ENCODE measurements at regions not wholly inside any gene's neighbourhood (a gene's known extent, or its start where the extent isn't known, plus 50 kb on each side); places are given as distances from the start of the nearest gene placed in this dataset.

DNA sequence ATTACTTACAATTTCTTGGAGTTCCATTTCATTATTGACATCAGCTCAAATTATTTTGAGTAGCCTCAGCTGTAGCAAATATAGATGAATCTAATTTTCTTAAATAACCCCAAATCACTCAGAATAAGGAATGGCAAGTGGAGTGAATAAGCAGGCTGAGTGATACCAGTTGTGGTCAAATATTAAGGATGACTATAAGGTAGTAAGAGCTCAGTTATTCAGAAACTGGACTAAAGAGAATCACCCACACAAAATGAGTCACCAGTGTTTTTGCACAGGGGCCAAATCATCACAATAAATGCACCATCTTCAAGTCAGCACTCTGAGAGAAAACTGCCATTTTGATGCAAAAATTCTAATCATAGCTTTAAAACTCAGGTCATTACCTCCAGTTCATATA lies 128.9 kb upstream of the TARS1 start:
- no peak for TF ChIP-seq HDAC6 (IDR thresholded peaks at IDR 0.05; ENCODE audit: low read depth, low read length)
- TF ChIP-seq ZNF217 (CRISPR knock-in tag; IDR thresholded peaks at IDR 0.05) = no peak
- no peak for TF ChIP-seq RCOR1 (IDR thresholded peaks at IDR 0.05; ENCODE audit: borderline replicate concordance in 1 of 2, low read depth in 2 of 2, low read length in 2 of 2)
- TF ChIP-seq PHF8 (IDR thresholded peaks at IDR 0.05; ENCODE audit: borderline replicate concordance, low read length) = no peak
- no peak for TF ChIP-seq NFIC (IDR thresholded peaks at IDR 0.05)
- TF ChIP-seq, protein P1, sequence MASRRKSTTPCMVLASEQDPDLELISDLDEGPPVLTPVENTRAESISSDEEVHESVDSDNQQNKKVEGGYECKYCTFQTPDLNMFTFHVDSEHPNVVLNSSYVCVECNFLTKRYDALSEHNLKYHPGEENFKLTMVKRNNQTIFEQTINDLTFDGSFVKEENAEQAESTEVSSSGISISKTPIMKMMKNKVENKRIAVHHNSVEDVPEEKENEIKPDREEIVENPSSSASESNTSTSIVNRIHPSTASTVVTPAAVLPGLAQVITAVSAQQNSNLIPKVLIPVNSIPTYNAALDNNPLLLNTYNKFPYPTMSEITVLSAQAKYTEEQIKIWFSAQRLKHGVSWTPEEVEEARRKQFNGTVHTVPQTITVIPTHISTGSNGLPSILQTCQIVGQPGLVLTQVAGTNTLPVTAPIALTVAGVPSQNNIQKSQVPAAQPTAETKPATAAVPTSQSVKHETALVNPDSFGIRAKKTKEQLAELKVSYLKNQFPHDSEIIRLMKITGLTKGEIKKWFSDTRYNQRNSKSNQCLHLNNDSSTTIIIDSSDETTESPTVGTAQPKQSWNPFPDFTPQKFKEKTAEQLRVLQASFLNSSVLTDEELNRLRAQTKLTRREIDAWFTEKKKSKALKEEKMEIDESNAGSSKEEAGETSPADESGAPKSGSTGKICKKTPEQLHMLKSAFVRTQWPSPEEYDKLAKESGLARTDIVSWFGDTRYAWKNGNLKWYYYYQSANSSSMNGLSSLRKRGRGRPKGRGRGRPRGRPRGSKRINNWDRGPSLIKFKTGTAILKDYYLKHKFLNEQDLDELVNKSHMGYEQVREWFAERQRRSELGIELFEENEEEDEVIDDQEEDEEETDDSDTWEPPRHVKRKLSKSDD (conservative IDR thresholded peaks at IDR 0.05; ENCODE audit: low read length) = no peak
- TF ChIP-seq, protein P2, sequence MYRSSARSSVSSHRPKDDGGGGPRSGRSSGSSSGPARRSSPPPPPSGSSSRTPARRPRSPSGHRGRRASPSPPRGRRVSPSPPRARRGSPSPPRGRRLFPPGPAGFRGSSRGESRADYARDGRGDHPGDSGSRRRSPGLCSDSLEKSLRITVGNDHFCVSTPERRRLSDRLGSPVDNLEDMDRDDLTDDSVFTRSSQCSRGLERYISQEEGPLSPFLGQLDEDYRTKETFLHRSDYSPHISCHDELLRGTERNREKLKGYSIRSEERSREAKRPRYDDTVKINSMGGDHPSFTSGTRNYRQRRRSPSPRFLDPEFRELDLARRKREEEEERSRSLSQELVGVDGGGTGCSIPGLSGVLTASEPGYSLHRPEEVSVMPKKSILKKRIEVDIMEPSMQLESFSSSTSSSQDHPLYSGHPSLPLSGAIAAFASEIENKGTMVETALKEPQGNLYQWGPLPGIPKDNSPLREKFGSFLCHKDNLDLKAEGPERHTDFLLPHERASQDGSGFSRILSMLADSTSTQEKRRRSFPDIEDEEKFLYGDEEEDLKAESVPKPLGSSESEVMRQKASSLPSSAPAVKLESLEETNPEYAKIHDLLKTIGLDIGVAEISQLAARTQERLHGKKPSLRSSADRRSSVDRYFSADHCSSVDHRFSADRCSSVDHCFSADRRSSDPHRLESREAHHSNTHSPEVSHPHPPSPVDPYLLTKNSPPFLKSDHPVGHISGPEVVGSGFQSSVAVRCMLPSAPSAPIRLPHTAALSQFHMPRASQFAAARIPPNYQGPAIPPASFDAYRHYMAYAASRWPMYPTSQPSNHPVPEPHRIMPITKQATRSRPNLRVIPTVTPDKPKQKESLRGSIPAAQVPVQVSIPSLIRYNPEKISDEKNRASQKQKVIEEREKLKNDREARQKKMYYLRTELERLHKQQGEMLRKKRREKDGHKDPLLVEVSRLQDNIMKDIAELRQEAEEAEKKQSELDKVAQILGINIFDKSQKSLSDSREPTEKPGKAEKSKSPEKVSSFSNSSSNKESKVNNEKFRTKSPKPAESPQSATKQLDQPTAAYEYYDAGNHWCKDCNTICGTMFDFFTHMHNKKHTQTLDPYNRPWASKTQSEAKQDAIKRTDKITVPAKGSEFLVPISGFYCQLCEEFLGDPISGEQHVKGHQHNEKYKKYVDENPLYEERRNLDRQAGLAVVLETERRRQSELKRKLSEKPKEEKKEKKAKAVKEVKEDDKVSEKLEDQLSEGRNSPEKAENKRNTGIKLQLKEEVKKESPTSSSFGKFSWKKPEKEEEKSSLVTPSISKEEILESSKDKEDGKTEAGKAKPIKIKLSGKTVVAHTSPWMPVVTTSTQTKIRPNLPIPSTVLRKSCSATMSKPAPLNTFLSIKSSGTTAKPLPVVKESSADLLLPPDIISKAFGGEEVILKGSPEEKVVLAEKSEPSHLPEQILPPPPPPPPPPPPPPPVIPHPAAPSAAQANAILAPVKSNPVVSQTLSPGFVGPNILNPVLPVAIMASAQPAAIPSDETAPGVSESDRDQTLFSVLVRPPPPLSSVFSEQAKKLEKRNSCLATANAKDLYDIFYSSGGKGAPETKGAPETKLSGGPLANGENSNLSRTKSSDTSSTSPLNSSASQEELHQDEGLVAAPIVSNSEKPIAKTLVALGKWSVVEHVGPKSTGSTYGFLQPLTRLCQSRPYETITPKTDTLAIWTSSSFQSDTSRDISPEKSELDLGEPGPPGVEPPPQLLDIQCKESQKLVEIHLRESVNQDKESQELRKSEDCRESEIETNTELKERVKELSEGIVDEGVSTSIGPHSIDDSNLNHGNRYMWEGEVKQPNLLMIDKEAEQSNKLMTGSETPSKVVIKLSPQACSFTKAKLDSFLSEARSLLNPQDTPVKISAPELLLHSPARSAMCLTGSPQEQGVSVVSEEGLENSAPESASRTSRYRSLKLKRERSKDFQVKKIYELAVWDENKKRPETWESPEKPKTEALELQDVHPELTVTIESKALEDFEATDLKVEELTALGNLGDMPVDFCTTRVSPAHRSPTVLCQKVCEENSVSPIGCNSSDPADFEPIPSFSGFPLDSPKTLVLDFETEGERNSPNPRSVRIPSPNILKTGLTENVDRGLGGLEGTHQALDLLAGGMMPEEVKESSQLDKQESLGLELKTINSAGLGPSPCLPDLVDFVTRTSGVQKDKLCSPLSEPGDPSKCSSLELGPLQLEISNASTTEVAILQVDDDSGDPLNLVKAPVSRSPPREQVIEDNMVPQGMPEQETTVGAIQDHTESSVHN (IDR thresholded peaks at IDR 0.05; ENCODE audit: borderline replicate concordance in 1 of 2, low read depth in 1 of 2) = no peak
- TF ChIP-seq IFI16 (CRISPR knock-in tag; IDR thresholded peaks at IDR 0.05) = no peak
